GM12878 (cell line): ENCODE measurements at regions not wholly inside any gene's neighbourhood (a gene's known extent, or its start where the extent isn't known, plus 50 kb on each side); places are given as distances from the start of the nearest gene placed in this dataset.

ENCODE experiments used
- ATAC-seq: fragments of 200-7000 bp; cut with Tn5 transposase; 3 replicates; pipeline ENCODE4 v1.9.1; 2020; ENCODE audit warnings: mild to moderate bottlenecking, moderate library complexity
- BruUV-seq: library from RNA; stranded (reverse); fragments of 400-500 nt; replicated peaks from 2 replicates; lab custom pipeline; 2021; lab: Mats Ljungman, UMichigan
- CTCF ChIA-PET: fragments of 300-600 bp; sonication (Branson Sonifier 250); formaldehyde crosslinking; extraction: SDS; loops from one replicate; lab custom pipeline; 2021; ENCODE audit warnings: inconsistent platforms; lab: Yijun Ruan, JAX
- POLR2A ChIA-PET: fragments of 350-600 bp; formaldehyde crosslinking; extraction: SDS; loops from one replicate; lab custom pipeline; 2021; ENCODE audit warnings: inconsistent platforms; lab: Charles Lee
- RAD21 ChIA-PET: fragments of 300-600 bp; sonication (Branson Sonifier 250); formaldehyde crosslinking; loops from one replicate; lab custom pipeline; 2023; ENCODE audit warnings: antibody characterized with exemption; ENCODE audit not compliant: unreplicated experiment; lab: Charles Lee
- SMC1A ChIA-PET: fragments of 300-600 bp; sonication (Branson Sonifier 250); formaldehyde crosslinking; loops from one replicate; lab custom pipeline; 2023; ENCODE audit not compliant: unreplicated experiment, uncharacterized antibody; lab: Charles Lee
- DNase-seq: peaks from one replicate; pipeline ENCODE4 v3.0.0-alpha.2; 2011; ENCODE audit warnings: low read depth, low spot score
- FAIRE-seq: peaks from 3 replicates; lab custom pipeline; 2011; peaks lifted over from hg19 to GRCh38; lab: Jason Lieb, UNC
- H2AFZ ChIP-seq: 2 replicates; pipeline ENCODE4 v1.6.0; 2011; ENCODE audit warnings: low read depth, low read length, control low read depth; ENCODE audit not compliant: control insufficient read depth
- H3K27ac ChIP-seq: 2 replicates; pipeline ENCODE4 v1.5.1; 2011; ENCODE audit warnings: control low read depth; ENCODE audit not compliant: control insufficient read depth, insufficient read depth
- H3K27me3 ChIP-seq, 2 experiments: replicated peaks in 1 of 2; 2 replicates each; pipeline versions ENCODE4 v1.6.0 to v1.6.1; 2011; ENCODE audit warnings: low read length in 1 of 2; ENCODE audit not compliant: control insufficient read depth in 2 of 2, insufficient read depth in 2 of 2
- H3K36me3 ChIP-seq, 2 experiments: 2 replicates each; pipeline ENCODE4 v1.5.1; 2011; ENCODE audit warnings: low read length in 1 of 2; ENCODE audit not compliant: control insufficient read depth in 2 of 2, insufficient read depth in 2 of 2
- H3K4me1 ChIP-seq: 2 replicates; pipeline ENCODE4 v1.6.1; 2011; ENCODE audit warnings: mild to moderate bottlenecking, low read length, moderate library complexity, mixed read lengths; ENCODE audit not compliant: control insufficient read depth, insufficient read depth
- H3K4me2 ChIP-seq: 2 replicates; pipeline ENCODE4 v1.6.0; 2011; ENCODE audit warnings: control low read depth; ENCODE audit not compliant: control insufficient read depth, insufficient read depth
- H3K4me3 ChIP-seq: fragments of 200-600 bp; sonication (generic); 2 replicates; pipeline ENCODE4 v1.5.1; 2016
- H3K79me2 ChIP-seq: 2 replicates; pipeline ENCODE4 v1.6.0; 2011; ENCODE audit warnings: low read length; ENCODE audit not compliant: control insufficient read depth, insufficient read depth
- H3K9ac ChIP-seq: 2 replicates; pipeline ENCODE4 v1.8.0; 2011; ENCODE audit warnings: low read length, control low read depth, mixed read lengths; ENCODE audit not compliant: control insufficient read depth, insufficient read depth
- H3K9me3 ChIP-seq: replicated peaks from 3 replicates; pipeline ENCODE4 v1.5.1; 2011; ENCODE audit warnings: mild to moderate bottlenecking, low read length; ENCODE audit not compliant: control insufficient read depth, insufficient read depth
- H4K20me1 ChIP-seq: 2 replicates; pipeline ENCODE4 v1.6.0; 2011; ENCODE audit not compliant: control insufficient read depth, insufficient read depth
- BCL11A ChIP-seq: IDR thresholded peaks from 2 replicates; pipeline ENCODE4 v1.6.1; 2011; ENCODE audit warnings: low read depth, low read length
- BMI1 ChIP-seq: fragments of 450-650 bp; IDR thresholded peaks from 2 replicates; pipeline ENCODE4 v1.6.1; 2016; ENCODE audit warnings: mild to moderate bottlenecking, moderate library complexity, borderline replicate concordance
- ESRRA ChIP-seq: IDR thresholded peaks from 2 replicates; pipeline ENCODE4 v1.6.1; 2012; ENCODE audit warnings: mild to moderate bottlenecking, low read length, improper control_type of control experiment
- GATAD2B ChIP-seq: fragments of 450-650 bp; conservative IDR thresholded peaks from 2 replicates; pipeline ENCODE4 v1.6.1; 2017; ENCODE audit warnings: low read depth, mild to moderate bottlenecking, moderate library complexity
- IRF4 ChIP-seq: IDR thresholded peaks from 2 replicates; pipeline ENCODE4 v1.6.1; 2011; ENCODE audit warnings: low read depth, low read length
- MYC ChIP-seq: IDR thresholded peaks from 2 replicates; pipeline ENCODE4 v1.6.1; 2011; ENCODE audit warnings: mild to moderate bottlenecking, low read length, moderate library complexity, inconsistent platforms; ENCODE audit not compliant: insufficient read depth, insufficient replicate concordance, insufficient read length, severe bottlenecking
- NFIC ChIP-seq: IDR thresholded peaks from 2 replicates; pipeline ENCODE4 v1.6.1; 2012; ENCODE audit warnings: low read depth, mild to moderate bottlenecking, inconsistent platforms, low read length, moderate library complexity
- NRF1 ChIP-seq: conservative IDR thresholded peaks from 2 replicates; pipeline ENCODE4 v1.6.1; 2011; ENCODE audit warnings: mild to moderate bottlenecking, low read depth, low read length, improper control_type of control experiment
- RBBP5 ChIP-seq: fragments of 200-600 bp; sonication (generic); conservative IDR thresholded peaks from 2 replicates; pipeline ENCODE4 v1.6.1; 2016
- RUNX3 ChIP-seq: IDR thresholded peaks from 2 replicates; pipeline ENCODE4 v1.6.1; 2012; ENCODE audit warnings: low read length, inconsistent platforms
- SIX5 ChIP-seq: IDR thresholded peaks from 2 replicates; pipeline ENCODE4 v1.6.1; 2011; ENCODE audit warnings: mild to moderate bottlenecking, low read depth, low read length, moderate library complexity; ENCODE audit not compliant: severe bottlenecking
- STAT1 ChIP-seq: fragments of 450-650 bp; conservative IDR thresholded peaks from 2 replicates; pipeline ENCODE4 v1.6.1; 2014; ENCODE audit warnings: antibody characterized with exemption, mild to moderate bottlenecking
- TCF3 ChIP-seq: IDR thresholded peaks from 2 replicates; pipeline ENCODE4 v1.6.1; 2012; ENCODE audit warnings: low read depth, mild to moderate bottlenecking, low read length, borderline replicate concordance; ENCODE audit not compliant: insufficient read depth
- TCF7 ChIP-seq: IDR thresholded peaks from 2 replicates; pipeline ENCODE4 v1.6.1; 2014; ENCODE audit warnings: antibody characterized with exemption, borderline replicate concordance
- YBX1 ChIP-seq: fragments of 450-650 bp; IDR thresholded peaks from 2 replicates; pipeline ENCODE4 v1.6.1; 2016; ENCODE audit warnings: antibody characterized with exemption
- ZBED1 ChIP-seq: IDR thresholded peaks from 2 replicates; pipeline ENCODE4 v1.6.1; 2016; ENCODE audit warnings: borderline replicate concordance
- WGBS: methylation state at CpG from one replicate; pipeline ENCODE4 v1.1.6; 2016; ENCODE audit warnings: low lambda C conversion rate; ENCODE audit not compliant: insufficient replicate concordance, insufficient coverage; ENCODE audit errors: missing lambda C conversion rate; 5-methylcytosine and 5-hydroxymethylcytosine counted together
- in situ Hi-C: fragments of 300-500 bp; cut with MboI; formaldehyde crosslinking; loops from 9 replicates; pipeline ENCODE4 v1.14.3; 2018; ENCODE audit warnings: mixed read lengths
- intact Hi-C: fragments of 100-400 bp; cut with micrococcal nuclease; formaldehyde crosslinking; loops from one replicate; pipeline ENCODE4 v1.14.2; 2022; ENCODE audit not compliant: unreplicated experiment
- TF ChIP-seq, protein P1 (sequence below): fragments of 450-650 bp; IDR thresholded peaks from 2 replicates; pipeline ENCODE4 v1.6.1; 2014; ENCODE audit warnings: mild to moderate bottlenecking
- TF ChIP-seq, protein P2 (sequence below): fragments of 450-650 bp; IDR thresholded peaks from 2 replicates; pipeline ENCODE4 v1.6.1; 2017; ENCODE audit warnings: mild to moderate bottlenecking, moderate library complexity
- TF ChIP-seq, protein P3 (sequence below): IDR thresholded peaks from 2 replicates; pipeline ENCODE4 v1.6.1; 2012; ENCODE audit warnings: low read length, inconsistent platforms

DNA sequence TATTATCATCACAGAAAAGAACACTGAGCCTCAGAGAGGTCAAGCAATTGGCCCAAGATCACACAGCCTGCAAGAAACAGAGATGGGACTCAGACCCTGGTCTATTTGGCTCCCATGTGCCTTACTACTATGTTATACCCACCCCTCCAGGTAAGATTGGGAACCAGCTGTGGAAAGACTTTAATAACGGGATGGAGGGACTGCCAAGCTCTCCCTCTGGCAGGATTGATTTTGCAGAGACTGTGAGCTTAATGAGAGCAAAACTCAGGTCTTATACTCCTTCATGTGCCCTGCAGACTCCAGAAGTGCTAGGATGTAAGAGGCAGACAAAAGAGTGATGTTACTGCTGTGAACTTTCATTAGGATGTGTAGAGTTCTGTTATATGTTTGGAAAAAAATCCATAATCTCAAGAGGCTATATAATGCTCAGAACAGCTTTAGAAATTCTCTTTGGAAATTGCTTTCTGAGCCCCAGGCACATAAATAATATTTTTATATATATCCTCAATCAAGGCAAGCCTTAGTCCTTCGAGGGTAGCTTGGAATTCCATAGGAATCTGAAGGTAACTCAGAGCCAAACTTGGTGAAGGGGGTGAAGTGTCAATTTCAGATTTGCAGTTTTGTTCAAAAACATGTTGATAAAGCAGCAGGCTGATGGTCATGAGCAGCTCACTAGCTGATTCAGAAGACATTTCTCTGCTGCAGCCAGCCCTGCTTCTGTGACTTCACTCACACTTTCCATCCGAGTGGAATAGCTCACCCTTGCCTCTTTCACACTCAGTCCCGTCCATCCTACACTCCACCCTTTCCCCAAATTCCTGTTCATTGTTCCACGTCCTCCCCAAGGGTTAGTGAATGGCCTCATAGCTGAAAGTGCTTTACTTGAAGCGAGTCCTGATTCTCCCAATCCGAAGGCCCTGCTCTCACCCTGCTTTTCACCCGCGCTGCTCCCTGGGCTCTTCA lies 188.8 kb downstream of the SNX19 start:
- intact Hi-C loops = no loop called here
- no TSS peak for BruUV-seq
- Histone ChIP-seq H3K27ac (no peak overlapping the region), H3K4me1 (no peaks in the 10 kb centered on the region), H3K9ac (no peak overlapping the region), H2AFZ (no peak overlapping the region), H3K4me3 (no peak overlapping the region), H3K27me3 (peaks cover 0 to 3% of the 10 kb centered on the region in 2 experiments; a peak in 2 of 4 replicates), H3K79me2 (no peaks in the 10 kb centered on the region), H3K9me3 (no peaks in the 10 kb centered on the region; the same call in 1 of the 3 replicates), H3K36me3 (no peaks in the 10 kb centered on the region), H3K4me2 (no peak overlapping the region), H4K20me1 (no peaks in the 10 kb centered on the region)
- ChIA-PET SMC1A (interaction anchor here (1.0 to 1.4 kb wide), 3 partner anchors 12 to 41 kb away, joined by 3 to 5 read pairs (median 3); no protein-coding TSS in a partner anchor), POLR2A (no interaction called here), RAD21 (interaction anchor here (1.1 kb wide), 1 partner anchor 93 kb away, joined by 3 read pairs; no protein-coding TSS in a partner anchor), CTCF (interaction anchor here (0.6 to 1.4 kb wide), 2 partner anchors 117 to 515 kb away, joined by 3 read pairs; no protein-coding TSS in a partner anchor)
- no peak for TF ChIP-seq SIX5
- TF ChIP-seq NRF1 = no peak
- TF ChIP-seq GATAD2B = no peak
- no peak for TF ChIP-seq NFIC
- TF ChIP-seq TCF3 = no peak
- TF ChIP-seq BCL11A = no peak
- no peak for TF ChIP-seq ZBED1
- no peak for TF ChIP-seq RBBP5
- no peak for TF ChIP-seq TCF7
- TF ChIP-seq, protein P1, sequence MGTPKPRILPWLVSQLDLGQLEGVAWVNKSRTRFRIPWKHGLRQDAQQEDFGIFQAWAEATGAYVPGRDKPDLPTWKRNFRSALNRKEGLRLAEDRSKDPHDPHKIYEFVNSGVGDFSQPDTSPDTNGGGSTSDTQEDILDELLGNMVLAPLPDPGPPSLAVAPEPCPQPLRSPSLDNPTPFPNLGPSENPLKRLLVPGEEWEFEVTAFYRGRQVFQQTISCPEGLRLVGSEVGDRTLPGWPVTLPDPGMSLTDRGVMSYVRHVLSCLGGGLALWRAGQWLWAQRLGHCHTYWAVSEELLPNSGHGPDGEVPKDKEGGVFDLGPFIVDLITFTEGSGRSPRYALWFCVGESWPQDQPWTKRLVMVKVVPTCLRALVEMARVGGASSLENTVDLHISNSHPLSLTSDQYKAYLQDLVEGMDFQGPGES = no peak
- no peak for TF ChIP-seq ESRRA
- TF ChIP-seq IRF4 = no peak
- TF ChIP-seq STAT1 = no peak
- TF ChIP-seq MYC = no peak
- TF ChIP-seq RUNX3 = no peak
- no peak for TF ChIP-seq YBX1
- TF ChIP-seq, protein P2, sequence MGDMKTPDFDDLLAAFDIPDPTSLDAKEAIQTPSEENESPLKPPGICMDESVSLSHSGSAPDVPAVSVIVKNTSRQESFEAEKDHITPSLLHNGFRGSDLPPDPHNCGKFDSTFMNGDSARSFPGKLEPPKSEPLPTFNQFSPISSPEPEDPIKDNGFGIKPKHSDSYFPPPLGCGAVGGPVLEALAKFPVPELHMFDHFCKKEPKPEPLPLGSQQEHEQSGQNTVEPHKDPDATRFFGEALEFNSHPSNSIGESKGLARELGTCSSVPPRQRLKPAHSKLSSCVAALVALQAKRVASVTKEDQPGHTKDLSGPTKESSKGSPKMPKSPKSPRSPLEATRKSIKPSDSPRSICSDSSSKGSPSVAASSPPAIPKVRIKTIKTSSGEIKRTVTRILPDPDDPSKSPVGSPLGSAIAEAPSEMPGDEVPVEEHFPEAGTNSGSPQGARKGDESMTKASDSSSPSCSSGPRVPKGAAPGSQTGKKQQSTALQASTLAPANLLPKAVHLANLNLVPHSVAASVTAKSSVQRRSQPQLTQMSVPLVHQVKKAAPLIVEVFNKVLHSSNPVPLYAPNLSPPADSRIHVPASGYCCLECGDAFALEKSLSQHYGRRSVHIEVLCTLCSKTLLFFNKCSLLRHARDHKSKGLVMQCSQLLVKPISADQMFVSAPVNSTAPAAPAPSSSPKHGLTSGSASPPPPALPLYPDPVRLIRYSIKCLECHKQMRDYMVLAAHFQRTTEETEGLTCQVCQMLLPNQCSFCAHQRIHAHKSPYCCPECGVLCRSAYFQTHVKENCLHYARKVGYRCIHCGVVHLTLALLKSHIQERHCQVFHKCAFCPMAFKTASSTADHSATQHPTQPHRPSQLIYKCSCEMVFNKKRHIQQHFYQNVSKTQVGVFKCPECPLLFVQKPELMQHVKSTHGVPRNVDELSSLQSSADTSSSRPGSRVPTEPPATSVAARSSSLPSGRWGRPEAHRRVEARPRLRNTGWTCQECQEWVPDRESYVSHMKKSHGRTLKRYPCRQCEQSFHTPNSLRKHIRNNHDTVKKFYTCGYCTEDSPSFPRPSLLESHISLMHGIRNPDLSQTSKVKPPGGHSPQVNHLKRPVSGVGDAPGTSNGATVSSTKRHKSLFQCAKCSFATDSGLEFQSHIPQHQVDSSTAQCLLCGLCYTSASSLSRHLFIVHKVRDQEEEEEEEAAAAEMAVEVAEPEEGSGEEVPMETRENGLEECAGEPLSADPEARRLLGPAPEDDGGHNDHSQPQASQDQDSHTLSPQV = no peak
- TF ChIP-seq BMI1 = no peak
- TF ChIP-seq, protein P3, sequence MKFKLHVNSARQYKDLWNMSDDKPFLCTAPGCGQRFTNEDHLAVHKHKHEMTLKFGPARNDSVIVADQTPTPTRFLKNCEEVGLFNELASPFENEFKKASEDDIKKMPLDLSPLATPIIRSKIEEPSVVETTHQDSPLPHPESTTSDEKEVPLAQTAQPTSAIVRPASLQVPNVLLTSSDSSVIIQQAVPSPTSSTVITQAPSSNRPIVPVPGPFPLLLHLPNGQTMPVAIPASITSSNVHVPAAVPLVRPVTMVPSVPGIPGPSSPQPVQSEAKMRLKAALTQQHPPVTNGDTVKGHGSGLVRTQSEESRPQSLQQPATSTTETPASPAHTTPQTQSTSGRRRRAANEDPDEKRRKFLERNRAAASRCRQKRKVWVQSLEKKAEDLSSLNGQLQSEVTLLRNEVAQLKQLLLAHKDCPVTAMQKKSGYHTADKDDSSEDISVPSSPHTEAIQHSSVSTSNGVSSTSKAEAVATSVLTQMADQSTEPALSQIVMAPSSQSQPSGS = no peak
- no peak for DNase-seq
- no peak for ATAC-seq
- no peak for FAIRE-seq
- in situ Hi-C loops = no loop called here
- WGBS = 27% methylated on average over 9 of the region's 9 CpGs
